ENCODE measurements at regions not wholly inside any gene's neighbourhood (a gene's known extent, or its start where the extent isn't known, plus 50 kb on each side); places are given as distances from the start of the nearest gene placed in this dataset.

GRCh38 chr12:114820796-114821195 is 136.8 kb upstream of the TBX3 start:
- Histone ChIP-seq H3K36me3 (ENCODE audit: control insufficient read depth in 4 of 4, insufficient read depth in 3 of 4, low read depth in 1 of 4, low read length in 3 of 4) (no peaks in the 10 kb centered on the region), H3K4me1 (ENCODE audit: control insufficient read depth in 4 of 4, insufficient read depth in 4 of 4, low read length in 3 of 4) (peaks cover 0 to 7% (median 4%) of the 10 kb centered on the region in 4 donors), H3K9ac (ENCODE audit: low read depth in 1 of 2, low read length in 2 of 2) (no peak overlapping the region), H3K4me3 (ENCODE audit: low read depth in 1 of 3, low read length in 3 of 3) (no peak overlapping the region), H3K9me3 (ENCODE audit: control insufficient read depth in 4 of 4, low read length in 3 of 4) (no peaks in the 10 kb centered on the region), H3K27ac (ENCODE audit: low read depth in 1 of 2, low read length in 2 of 2) (no peak overlapping the region), H3K27me3 (ENCODE audit: control insufficient read depth in 4 of 4, insufficient read depth in 4 of 4, low read length in 3 of 4) (no peaks in the 10 kb centered on the region)
- TF ChIP-seq ATF3 (IDR thresholded peaks at IDR 0.05) (no peak), MAX (IDR thresholded peaks at IDR 0.05) (no peak), YY1 (IDR thresholded peaks at IDR 0.05) (no peak), ZBTB33 (IDR thresholded peaks at IDR 0.05) (no peak), FOXA1 (IDR thresholded peaks at IDR 0.05) (no peak), RXRA (IDR thresholded peaks at IDR 0.05) (no peak), JUND (IDR thresholded peaks at IDR 0.05) (no peak), CTCF (IDR thresholded peaks at IDR 0.05; ENCODE audit: low read depth, low read length, missing input control) (no peak), NR2F2 (IDR thresholded peaks at IDR 0.05) (no peak), FOXA2 (IDR thresholded peaks at IDR 0.05) (no peak), HNF4G (IDR thresholded peaks at IDR 0.05) (no peak), SP1 (IDR thresholded peaks at IDR 0.05) (no peak), TAF1 (conservative IDR thresholded peaks at IDR 0.05) (no peak), HNF4A (conservative IDR thresholded peaks at IDR 0.05) (no peak), RAD21 (IDR thresholded peaks at IDR 0.05) (no peak), REST (IDR thresholded peaks at IDR 0.05) (no peak), GABPA (IDR thresholded peaks at IDR 0.05 in 1 of 2, conservative IDR thresholded peaks at IDR 0.05 in 1 of 2) (no peak), EGR1 (IDR thresholded peaks at IDR 0.05; ENCODE audit: low read depth in 2 of 2) (no peak)
- no peak for DNase-seq (ENCODE audit: low spot score)
- WGBS, result 84% methylated on average over 5 of the region's 5 CpGs

Measured in liver (tissue), 8 donors.